Neural cell (in vitro differentiated cells): ENCODE measurements at regions not wholly inside any gene's neighbourhood (a gene's known extent, or its start where the extent isn't known, plus 50 kb on each side); places are given as distances from the start of the nearest gene placed in this dataset.

Source experiments
- EP300 ChIP-seq: fragments of 450-650 bp; conservative IDR thresholded peaks from 2 replicates; pipeline ENCODE4 v1.6.1; 2014; ENCODE audit warnings: antibody characterized with exemption, mild to moderate bottlenecking, moderate library complexity; ENCODE audit not compliant: poor library complexity, severe bottlenecking
- EZH2 ChIP-seq: fragments of 200-600, 300-800 bp; shearing (Covaris generic), sonication (generic); IDR thresholded peaks from 2 replicates; pipeline ENCODE4 v1.6.1; 2014; ENCODE audit warnings: antibody characterized with exemption, low read length, borderline replicate concordance, mild to moderate bottlenecking; ENCODE audit not compliant: insufficient read depth, poor library complexity, severe bottlenecking
- MXI1 ChIP-seq: fragments of 450-650 bp; conservative IDR thresholded peaks from 2 replicates; pipeline ENCODE4 v1.6.1; 2014; ENCODE audit warnings: antibody characterized with exemption, mild to moderate bottlenecking; ENCODE audit not compliant: poor library complexity, severe bottlenecking
- POLR2AphosphoS5 ChIP-seq: IDR thresholded peaks from 2 replicates; pipeline ENCODE4 v1.6.1; 2012
- RAD21 ChIP-seq: fragments of 450-650 bp; conservative IDR thresholded peaks from 2 replicates; pipeline ENCODE4 v1.6.1; 2014; ENCODE audit warnings: antibody characterized with exemption, mild to moderate bottlenecking, moderate library complexity
- TAF1 ChIP-seq: IDR thresholded peaks from 2 replicates; pipeline ENCODE4 v1.6.1; 2012; ENCODE audit warnings: low read depth
- TF ChIP-seq, protein P1 (sequence below): fragments of 450-650 bp; IDR thresholded peaks from 2 replicates; pipeline ENCODE4 v1.5.1; 2014; ENCODE audit warnings: antibody characterized with exemption, mild to moderate bottlenecking, moderate library complexity; ENCODE audit not compliant: poor library complexity, severe bottlenecking

- TF ChIP-seq, protein P1, sequence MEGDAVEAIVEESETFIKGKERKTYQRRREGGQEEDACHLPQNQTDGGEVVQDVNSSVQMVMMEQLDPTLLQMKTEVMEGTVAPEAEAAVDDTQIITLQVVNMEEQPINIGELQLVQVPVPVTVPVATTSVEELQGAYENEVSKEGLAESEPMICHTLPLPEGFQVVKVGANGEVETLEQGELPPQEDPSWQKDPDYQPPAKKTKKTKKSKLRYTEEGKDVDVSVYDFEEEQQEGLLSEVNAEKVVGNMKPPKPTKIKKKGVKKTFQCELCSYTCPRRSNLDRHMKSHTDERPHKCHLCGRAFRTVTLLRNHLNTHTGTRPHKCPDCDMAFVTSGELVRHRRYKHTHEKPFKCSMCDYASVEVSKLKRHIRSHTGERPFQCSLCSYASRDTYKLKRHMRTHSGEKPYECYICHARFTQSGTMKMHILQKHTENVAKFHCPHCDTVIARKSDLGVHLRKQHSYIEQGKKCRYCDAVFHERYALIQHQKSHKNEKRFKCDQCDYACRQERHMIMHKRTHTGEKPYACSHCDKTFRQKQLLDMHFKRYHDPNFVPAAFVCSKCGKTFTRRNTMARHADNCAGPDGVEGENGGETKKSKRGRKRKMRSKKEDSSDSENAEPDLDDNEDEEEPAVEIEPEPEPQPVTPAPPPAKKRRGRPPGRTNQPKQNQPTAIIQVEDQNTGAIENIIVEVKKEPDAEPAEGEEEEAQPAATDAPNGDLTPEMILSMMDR: no peak
- no peak for TF ChIP-seq EP300
- no peak for TF ChIP-seq MXI1
- TF ChIP-seq POLR2AphosphoS5: no peak
- TF ChIP-seq RAD21: no peak
- TF ChIP-seq EZH2: no peak
- TF ChIP-seq TAF1: no peak
These were observed 112.6 kb upstream of the NDUFV2 start for GRCh38 chr18:8989855-8990254.
